Psoas muscle (tissue), 7 donors: ENCODE measurements at regions not wholly inside any gene's neighbourhood (a gene's known extent, or its start where the extent isn't known, plus 50 kb on each side); places are given as distances from the start of the nearest gene placed in this dataset.
A peak's percentile ranks its signal among the peaks of the same experiment; 100 is the strongest.

Experiments
- ATAC-seq, 4 donors: fragments of 200-7000 bp; cut with Tn5 transposase; one replicate each; pipeline ENCODE4 v1.9.1; 2020; ENCODE audit warnings: moderate library complexity in 3 of 4, mild to moderate bottlenecking in 2 of 4
- DNase-seq, 2 donors: peaks; one replicate each; pipeline ENCODE4 v3.0.0-alpha.2; 2020
- H3K27ac ChIP-seq: fragments of 200-600 bp; one replicate; pipeline ENCODE4 v1.8.0; 2022
- H3K27me3 ChIP-seq, 3 donors: fragments of 200-600 bp in 1 of 3; one replicate each; pipeline versions ENCODE4 v1.6.1 to v1.8.0; 2013 to 2022; ENCODE audit warnings: low read length in 2 of 3, mild to moderate bottlenecking in 2 of 3, moderate library complexity in 1 of 3; ENCODE audit not compliant: insufficient read depth in 3 of 3
- H3K36me3 ChIP-seq, 2 donors: fragments of 200-600 bp in 1 of 2; one replicate each; pipeline versions ENCODE4 v1.6.1 to v1.8.0; 2013 to 2022; ENCODE audit warnings: low read depth in 1 of 2, mild to moderate bottlenecking in 1 of 2, moderate library complexity in 1 of 2; ENCODE audit not compliant: insufficient read depth in 1 of 2
- H3K4me1 ChIP-seq: fragments of 200-600 bp; one replicate; pipeline ENCODE4 v1.8.0; 2022
- H3K4me3 ChIP-seq: fragments of 200-600 bp; one replicate; pipeline ENCODE4 v1.8.0; 2022; ENCODE audit warnings: mild to moderate bottlenecking
- H3K9me3 ChIP-seq: fragments of 200-600 bp; one replicate; pipeline ENCODE4 v1.8.0; 2022
- WGBS, 3 donors: extraction: QIAGEN DNeasy Blood & Tissue Kit; methylation state at CpG; one replicate each; pipeline versions ENCODE4 v1.1.6 to v1.1.7; 2013; 5-methylcytosine and 5-hydroxymethylcytosine counted together
- intact Hi-C, 2 donors: fragments of 100-400 bp; cut with DNase I; formaldehyde crosslinking; loops; one replicate each; pipeline versions ENCODE4 v1.11.0 to v1.14.2; 2022
- TF ChIP-seq, protein P1 (sequence below): fragments of 200-600 bp; IDR thresholded peaks from one replicate; pipeline ENCODE4 v1.8.0; 2022; ENCODE audit warnings: antibody characterized with exemption
- donor health status: healthy with polysubstance abuse.
- donor health status: DM: no; HTN: no; CAD: no; lungs with moderate emphysema.
- donor health status: Bipolar disorder and iron deficiency.
- donor health status: healthy.
- donor health status: DM: yes; HTN: yes; CAD: no.
- donor health status: DM: no; HTN: no; CAD: no.
- donor health status: DM: yes; HTN: yes; CAD: no.

DNA sequence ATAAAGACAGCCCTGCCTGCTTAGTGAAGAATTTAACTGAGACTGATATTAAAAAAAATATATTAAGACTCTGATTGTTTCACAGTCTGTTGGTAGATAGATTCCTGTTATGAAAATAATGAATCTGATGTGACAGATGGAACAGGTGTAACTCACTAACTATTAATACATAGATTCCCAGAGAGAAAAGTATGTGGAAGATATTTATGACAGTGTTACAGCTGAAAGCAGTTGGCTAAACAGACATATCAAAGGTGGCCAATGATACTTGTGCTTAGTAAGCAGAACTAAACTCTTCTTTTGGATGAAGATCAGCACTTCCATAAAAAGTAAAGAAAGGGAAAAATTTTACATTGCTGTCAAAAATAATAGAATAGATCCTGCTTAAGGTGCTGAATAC lies 598.2 kb upstream of the CA10 start:
- Histone ChIP-seq H3K9me3 (no peaks in the 10 kb centered on the region), H3K4me1 (peaks cover 24% of the 10 kb centered on the region), H3K27me3 (no peaks in the 10 kb centered on the region), H3K36me3 (no peaks in the 10 kb centered on the region), H3K27ac (peak overlapping the region; percentile 69), H3K4me3 (no peak overlapping the region)
- intact Hi-C loops = no loop called here
- TF ChIP-seq, protein P1, sequence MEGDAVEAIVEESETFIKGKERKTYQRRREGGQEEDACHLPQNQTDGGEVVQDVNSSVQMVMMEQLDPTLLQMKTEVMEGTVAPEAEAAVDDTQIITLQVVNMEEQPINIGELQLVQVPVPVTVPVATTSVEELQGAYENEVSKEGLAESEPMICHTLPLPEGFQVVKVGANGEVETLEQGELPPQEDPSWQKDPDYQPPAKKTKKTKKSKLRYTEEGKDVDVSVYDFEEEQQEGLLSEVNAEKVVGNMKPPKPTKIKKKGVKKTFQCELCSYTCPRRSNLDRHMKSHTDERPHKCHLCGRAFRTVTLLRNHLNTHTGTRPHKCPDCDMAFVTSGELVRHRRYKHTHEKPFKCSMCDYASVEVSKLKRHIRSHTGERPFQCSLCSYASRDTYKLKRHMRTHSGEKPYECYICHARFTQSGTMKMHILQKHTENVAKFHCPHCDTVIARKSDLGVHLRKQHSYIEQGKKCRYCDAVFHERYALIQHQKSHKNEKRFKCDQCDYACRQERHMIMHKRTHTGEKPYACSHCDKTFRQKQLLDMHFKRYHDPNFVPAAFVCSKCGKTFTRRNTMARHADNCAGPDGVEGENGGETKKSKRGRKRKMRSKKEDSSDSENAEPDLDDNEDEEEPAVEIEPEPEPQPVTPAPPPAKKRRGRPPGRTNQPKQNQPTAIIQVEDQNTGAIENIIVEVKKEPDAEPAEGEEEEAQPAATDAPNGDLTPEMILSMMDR = no peak
- peak in 3 of 4 donors; percentile 57 to 85 (median 66) for ATAC-seq
- DNase-seq = no peak

DNA sequence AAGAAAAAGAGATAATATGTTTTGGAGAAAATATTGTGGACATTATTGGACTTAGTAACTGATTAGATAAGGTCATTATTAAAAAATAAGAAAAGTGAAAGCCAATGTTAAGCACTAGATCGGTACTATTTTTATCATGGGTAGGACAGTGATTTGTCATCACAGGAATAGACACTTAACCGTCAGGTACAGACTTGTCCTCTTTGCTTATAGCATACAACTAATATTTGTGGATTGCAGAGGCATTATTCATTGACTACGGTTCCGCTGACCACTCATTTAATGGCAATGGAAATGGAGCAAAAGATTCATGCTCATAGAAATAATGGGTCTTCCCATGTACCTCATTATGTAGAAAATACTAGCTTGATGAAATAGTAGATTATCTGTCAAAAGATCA lies 596.3 kb upstream of the CA10 start:
- Histone ChIP-seq H3K4me3 (no peak overlapping the region), H3K36me3 (no peaks in the 10 kb centered on the region), H3K27ac (no peak overlapping the region), H3K27me3 (no peaks in the 10 kb centered on the region), H3K4me1 (peaks cover 24% of the 10 kb centered on the region), H3K9me3 (no peaks in the 10 kb centered on the region)
- TF ChIP-seq, protein P1 = no peak
- 66 to 81% (median 68%) methylated on average over 4 of the region's 4 CpGs for WGBS, 3 donors
- DNase-seq = no peak
- ATAC-seq = no peak
- intact Hi-C loops = no loop called here

DNA sequence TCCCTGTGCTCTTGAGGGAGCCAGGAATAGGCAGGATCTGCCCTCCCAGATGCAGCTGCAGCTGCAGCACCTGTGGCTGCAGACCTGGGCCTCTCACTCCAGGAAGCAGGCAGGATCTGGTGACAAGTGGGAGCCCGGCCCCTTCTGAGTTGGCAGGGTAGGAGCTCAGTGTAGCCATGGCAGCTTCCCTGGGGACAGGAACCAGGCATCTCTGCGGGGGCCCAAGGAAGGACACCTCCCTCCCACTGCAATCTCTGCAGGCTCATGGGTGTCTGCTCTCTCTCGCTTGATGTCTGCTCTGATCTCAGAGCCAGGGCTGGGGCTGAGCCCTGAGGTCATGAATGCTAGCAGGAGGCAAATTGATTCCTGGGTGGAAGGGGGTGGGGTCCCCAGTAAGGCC lies 592.5 kb upstream of the CA10 start:
- intact Hi-C loops = no loop called here
- Histone ChIP-seq H3K27ac (no peak overlapping the region), H3K4me3 (no peak overlapping the region), H3K9me3 (no peaks in the 10 kb centered on the region), H3K4me1 (peaks cover 4% of the 10 kb centered on the region), H3K36me3 (no peaks in the 10 kb centered on the region), H3K27me3 (no peaks in the 10 kb centered on the region)
- WGBS, 3 donors = 70 to 80% (median 74%) methylated on average over 3 of the region's 3 CpGs
- ATAC-seq (no peak), DNase-seq (no peak)
- TF ChIP-seq, protein P1 = no peak

DNA sequence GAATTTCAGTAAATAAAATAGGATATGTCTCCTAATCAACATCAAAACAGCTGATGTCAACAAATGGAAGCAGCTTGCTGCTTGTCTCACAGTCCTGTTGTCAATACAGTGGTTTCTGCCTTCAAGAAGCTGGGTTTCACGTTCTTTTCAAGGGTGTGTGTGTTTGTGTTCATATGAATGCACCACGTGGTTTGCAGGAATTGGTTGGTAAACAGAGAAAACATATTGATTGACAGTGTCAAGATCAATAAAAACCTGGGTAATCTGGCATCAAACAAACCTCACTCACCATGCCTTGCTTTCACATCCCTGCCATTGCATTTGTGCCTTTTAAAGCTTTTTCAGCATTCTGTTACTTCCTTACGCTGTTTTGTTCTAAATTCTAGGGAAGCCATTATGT lies 585.7 kb upstream of the CA10 start:
- WGBS, 3 donors = 69 to 77% (median 72%) methylated on average over 3 of the region's 3 CpGs
- Histone ChIP-seq H3K27ac (no peak overlapping the region), H3K27me3 (no peaks in the 10 kb centered on the region), H3K4me3 (no peak overlapping the region), H3K4me1 (no peaks in the 10 kb centered on the region), H3K9me3 (no peaks in the 10 kb centered on the region), H3K36me3 (no peaks in the 10 kb centered on the region)
- intact Hi-C loops = no loop called here
- no peak for DNase-seq
- ATAC-seq = no peak
- TF ChIP-seq, protein P1 = no peak

DNA sequence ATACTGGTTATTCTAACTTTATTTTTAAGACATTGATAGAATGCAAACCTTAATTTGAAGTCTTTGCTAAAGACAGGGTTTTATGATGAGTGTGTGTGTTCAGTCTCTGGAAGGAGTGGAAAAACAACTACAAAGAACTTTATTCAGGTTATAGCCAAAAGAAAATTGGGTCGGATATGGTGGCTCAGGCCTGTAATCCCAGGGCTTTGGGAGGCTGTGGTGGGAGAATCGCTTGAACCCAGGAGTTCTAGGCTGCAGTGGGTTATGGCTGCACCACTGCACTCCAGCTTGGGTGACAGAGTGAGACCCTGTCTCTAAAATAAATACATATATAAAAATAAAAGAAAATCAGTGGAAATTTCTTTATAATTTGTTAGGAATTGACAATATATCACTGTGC lies 581.5 kb upstream of the CA10 start:
- intact Hi-C loops = no loop called here
- WGBS, 3 donors = 36 to 49% (median 38%) methylated on average over 2 of the region's 2 CpGs
- ATAC-seq (no peak), DNase-seq (no peak)
- Histone ChIP-seq H3K27ac (no peak overlapping the region), H3K9me3 (no peaks in the 10 kb centered on the region), H3K27me3 (no peaks in the 10 kb centered on the region), H3K36me3 (no peaks in the 10 kb centered on the region), H3K4me3 (no peak overlapping the region), H3K4me1 (peaks cover 9% of the 10 kb centered on the region)
- TF ChIP-seq, protein P1 = no peak
